ENCODE measurements at regions not wholly inside any gene's neighbourhood (a gene's known extent, or its start where the extent isn't known, plus 50 kb on each side); places are given as distances from the start of the nearest gene placed in this dataset.

DNA sequence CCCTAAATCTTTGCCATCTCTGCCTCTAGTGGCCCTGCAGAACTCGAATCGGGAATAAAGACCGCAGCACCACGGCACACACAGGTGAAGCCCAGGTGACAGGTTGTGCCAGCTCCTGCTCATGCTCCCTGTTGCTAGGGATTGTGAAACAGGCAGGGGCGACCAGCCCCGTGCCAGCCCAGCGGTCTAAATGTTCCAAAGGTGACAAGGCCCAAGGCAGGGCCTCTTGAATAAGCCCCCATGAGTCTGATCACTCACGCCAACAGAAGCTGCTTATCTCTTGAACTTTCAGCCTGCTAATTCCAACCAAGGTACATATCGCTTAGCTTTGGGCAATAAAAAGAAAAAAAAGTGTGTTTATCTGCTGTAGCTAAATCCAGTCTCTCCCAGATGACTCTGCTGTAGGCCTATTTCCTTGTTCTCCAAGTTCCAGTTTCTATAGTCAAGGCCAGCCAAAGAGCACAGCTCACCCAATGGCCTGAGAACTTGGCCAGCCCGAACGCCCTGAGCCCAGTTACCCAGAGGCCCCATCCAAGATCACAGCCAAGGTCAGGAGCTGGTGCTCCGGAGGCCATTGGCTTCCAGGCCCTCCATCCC lies 191.1 kb upstream of the GPR12 start:
- Histone ChIP-seq H3K27ac (ENCODE audit: low read length) (no peak overlapping the region), H3K36me3 (ENCODE audit: control insufficient read depth, insufficient read depth, low read length) (no peaks in the 10 kb centered on the region), H3K4me1 (ENCODE audit: control insufficient read depth, insufficient read depth, low read length) (no peaks in the 10 kb centered on the region), H3K9me3 (replicated peaks; ENCODE audit: control insufficient read depth, low read depth, low read length) (no peaks in the 10 kb centered on the region), H3K27me3 (ENCODE audit: control insufficient read depth, insufficient read depth, low read length) (peaks cover 32% of the 10 kb centered on the region), H3K4me3 (ENCODE audit: low read length) (no peak overlapping the region)
- 65% methylated on average over 6 of the region's 12 CpGs for WGBS (ENCODE audit: insufficient coverage)
- DNase-seq: no peak

DNA sequence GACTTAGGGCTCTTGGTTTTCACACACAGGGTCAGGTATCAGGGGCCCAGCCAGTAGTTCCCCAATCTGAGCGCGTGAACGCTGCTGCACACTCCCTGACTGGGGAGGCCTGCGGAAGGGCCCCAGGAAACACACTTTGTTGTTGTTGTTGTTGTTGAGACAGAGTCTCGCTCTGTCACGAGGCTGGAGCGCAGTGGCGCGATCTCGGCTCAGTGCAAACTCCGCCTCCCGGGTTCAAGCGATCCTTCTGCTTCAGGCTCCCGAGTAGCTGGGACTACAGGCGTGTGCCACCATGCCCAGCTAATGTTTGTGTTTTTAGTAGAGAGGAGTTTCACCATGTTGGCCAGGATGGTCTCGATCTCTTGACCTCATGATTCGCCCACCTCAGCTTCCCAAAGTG lies 190.4 kb upstream of the GPR12 start:
- no peaks in the 10 kb centered on the region for H3K9me3 ChIP-seq (replicated peaks; ENCODE audit: control insufficient read depth, low read depth, low read length)
- no peak for DNase-seq
- 46% methylated on average over 11 of the region's 17 CpGs for WGBS (ENCODE audit: insufficient coverage)
- no peak overlapping the region for H3K4me3 ChIP-seq (ENCODE audit: low read length)
- no peaks in the 10 kb centered on the region for H3K36me3 ChIP-seq (ENCODE audit: control insufficient read depth, insufficient read depth, low read length)
- peaks cover 29% of the 10 kb centered on the region for H3K27me3 ChIP-seq (ENCODE audit: control insufficient read depth, insufficient read depth, low read length)
- H3K4me1 ChIP-seq (ENCODE audit: control insufficient read depth, insufficient read depth, low read length): no peaks in the 10 kb centered on the region
- no peak overlapping the region for H3K27ac ChIP-seq (ENCODE audit: low read length)

DNA sequence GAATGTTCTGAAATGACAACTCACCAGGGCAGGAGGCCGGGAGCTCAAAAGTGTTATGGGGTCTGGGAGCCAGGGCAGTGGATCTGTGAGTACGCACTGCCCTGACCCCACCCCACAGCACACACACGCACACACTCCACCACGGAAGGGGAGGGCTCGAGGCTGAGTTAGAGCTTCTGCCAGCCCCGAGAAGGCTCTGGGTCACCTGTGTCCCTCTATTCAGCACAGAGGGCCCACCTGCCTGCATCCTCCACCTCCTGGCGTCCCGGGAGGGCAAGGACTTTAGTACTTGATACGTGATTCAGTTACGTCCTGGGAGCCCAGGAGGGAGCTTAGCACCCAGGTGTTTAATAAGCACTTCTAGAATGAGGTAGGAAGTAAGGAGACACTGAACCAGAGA lies 190.0 kb upstream of the GPR12 start:
- Histone ChIP-seq H3K27me3 (ENCODE audit: control insufficient read depth, insufficient read depth, low read length) (peaks cover 29% of the 10 kb centered on the region), H3K36me3 (ENCODE audit: control insufficient read depth, insufficient read depth, low read length) (no peaks in the 10 kb centered on the region), H3K27ac (ENCODE audit: low read length) (no peak overlapping the region), H3K4me3 (ENCODE audit: low read length) (no peak overlapping the region), H3K4me1 (ENCODE audit: control insufficient read depth, insufficient read depth, low read length) (no peaks in the 10 kb centered on the region), H3K9me3 (replicated peaks; ENCODE audit: control insufficient read depth, low read depth, low read length) (no peaks in the 10 kb centered on the region)
- 20% methylated on average over 6 of the region's 10 CpGs for WGBS (ENCODE audit: insufficient coverage)
- no peak for DNase-seq

DNA sequence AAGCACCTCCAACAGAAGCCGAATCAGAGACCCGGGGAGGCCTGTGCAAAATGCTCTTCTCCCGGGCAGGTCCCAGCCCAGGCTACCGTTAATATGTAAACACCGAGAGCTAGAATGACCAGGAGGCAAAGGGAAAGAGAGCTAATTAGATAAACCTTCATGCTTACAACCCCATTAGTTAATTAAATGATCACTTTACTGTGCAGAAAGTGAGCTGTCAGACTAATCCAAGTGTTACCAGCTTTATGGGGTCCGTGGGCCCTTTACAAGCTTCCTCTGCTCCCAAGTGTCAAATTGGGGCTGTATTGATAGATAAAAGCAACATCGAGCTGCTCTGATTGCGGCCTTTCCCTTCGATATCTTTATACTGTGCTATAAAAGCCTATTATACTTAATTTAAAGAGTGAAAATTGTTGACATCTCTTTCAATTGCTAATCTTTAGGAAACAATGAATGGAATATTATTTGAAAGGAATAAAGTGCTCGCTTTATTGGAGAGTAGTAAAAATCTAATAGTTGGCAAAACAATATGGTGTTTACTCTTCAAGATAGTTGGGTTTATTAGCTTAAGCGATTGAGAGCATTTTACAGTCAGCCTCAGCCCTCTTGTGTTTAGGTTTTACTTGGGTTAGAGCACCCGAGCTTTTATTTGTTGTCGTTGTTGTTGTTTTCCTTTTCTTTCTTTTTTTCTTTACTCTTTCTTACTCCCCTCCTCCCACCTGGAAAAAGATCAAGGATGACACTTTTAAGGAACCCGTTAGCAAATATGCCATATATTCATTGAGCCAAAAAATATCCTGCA lies 189.3 kb upstream of the GPR12 start:
- H3K27ac ChIP-seq (ENCODE audit: low read length): no peak overlapping the region
- H3K36me3 ChIP-seq (ENCODE audit: control insufficient read depth, insufficient read depth, low read length): no peaks in the 10 kb centered on the region
- no peaks in the 10 kb centered on the region for H3K9me3 ChIP-seq (replicated peaks; ENCODE audit: control insufficient read depth, low read depth, low read length)
- 22% methylated on average over 3 of the region's 14 CpGs for WGBS (ENCODE audit: insufficient coverage)
- H3K4me1 ChIP-seq (ENCODE audit: control insufficient read depth, insufficient read depth, low read length): no peaks in the 10 kb centered on the region
- no peak for DNase-seq
- H3K27me3 ChIP-seq (ENCODE audit: control insufficient read depth, insufficient read depth, low read length): peaks cover 23% of the 10 kb centered on the region
- H3K4me3 ChIP-seq (ENCODE audit: low read length): no peak overlapping the region

DNA sequence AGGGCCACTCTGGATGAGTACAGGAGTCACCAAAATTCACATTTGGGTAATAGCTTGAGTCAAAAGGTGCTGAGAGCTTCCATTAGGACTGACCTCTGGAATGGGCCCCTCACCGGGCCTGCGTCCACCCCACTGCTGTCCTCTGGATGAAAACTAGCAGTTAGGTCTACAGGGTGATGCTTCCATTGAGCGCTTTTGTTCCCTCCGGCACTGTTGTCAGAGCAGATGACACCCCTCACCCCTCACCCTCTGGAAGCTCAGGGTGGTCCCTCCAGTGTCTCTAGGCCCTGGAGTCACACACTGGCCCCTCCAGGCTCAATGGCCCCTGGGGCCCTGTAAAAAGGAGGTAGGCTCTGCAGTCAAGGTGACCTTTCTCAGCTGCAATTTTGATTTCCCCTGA lies 187.8 kb upstream of the GPR12 start:
- Histone ChIP-seq H3K27ac (ENCODE audit: low read length) (no peak overlapping the region), H3K4me1 (ENCODE audit: control insufficient read depth, insufficient read depth, low read length) (no peaks in the 10 kb centered on the region), H3K4me3 (ENCODE audit: low read length) (no peak overlapping the region), H3K27me3 (ENCODE audit: control insufficient read depth, insufficient read depth, low read length) (peaks cover 21% of the 10 kb centered on the region), H3K36me3 (ENCODE audit: control insufficient read depth, insufficient read depth, low read length) (no peaks in the 10 kb centered on the region), H3K9me3 (replicated peaks; ENCODE audit: control insufficient read depth, low read depth, low read length) (no peaks in the 10 kb centered on the region)
- no peak for DNase-seq
- WGBS (ENCODE audit: insufficient coverage): no CpG with 5 or more reads among the region's 4 CpGs

DNA sequence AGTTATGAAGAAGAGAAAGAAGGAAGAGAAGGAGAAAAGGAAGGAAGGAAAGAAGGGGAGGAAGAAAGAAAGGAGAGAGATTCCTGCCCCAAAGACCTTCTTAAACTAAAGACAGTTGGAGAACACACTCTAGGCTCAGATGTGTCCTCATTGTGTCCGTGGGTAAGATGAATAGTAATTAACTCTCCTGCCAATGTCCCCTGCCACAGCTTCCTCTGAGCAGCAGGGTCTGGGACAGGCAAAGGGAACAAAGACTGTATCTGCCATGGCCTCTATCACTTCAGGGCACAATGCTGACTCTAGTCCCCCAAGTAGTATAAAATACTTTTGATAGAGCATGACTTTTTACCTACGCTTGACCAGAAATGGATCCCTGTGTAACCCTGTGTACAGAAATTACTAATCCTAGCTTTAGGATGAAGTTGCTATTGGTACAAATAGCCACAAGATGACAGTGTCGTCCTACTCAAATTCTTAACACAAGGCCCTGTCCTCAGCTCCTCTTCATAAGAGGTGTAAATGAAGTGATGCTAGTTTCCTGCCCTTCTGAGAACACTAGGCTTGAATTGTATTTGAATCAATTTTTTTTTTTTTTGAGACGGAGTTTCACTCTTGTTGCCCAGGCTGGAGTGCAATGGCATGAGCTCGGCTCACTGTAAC lies 186.2 kb upstream of the GPR12 start:
- peak; percentile 61 for DNase-seq
- Histone ChIP-seq H3K36me3 (ENCODE audit: control insufficient read depth, insufficient read depth, low read length) (no peaks in the 10 kb centered on the region), H3K4me3 (ENCODE audit: low read length) (no peak overlapping the region), H3K27me3 (ENCODE audit: control insufficient read depth, insufficient read depth, low read length) (peaks cover 14% of the 10 kb centered on the region), H3K4me1 (ENCODE audit: control insufficient read depth, insufficient read depth, low read length) (no peaks in the 10 kb centered on the region), H3K27ac (ENCODE audit: low read length) (no peak overlapping the region), H3K9me3 (replicated peaks; ENCODE audit: control insufficient read depth, low read depth, low read length) (no peaks in the 10 kb centered on the region)
- WGBS (ENCODE audit: insufficient coverage): no CpG with 5 or more reads among the region's 5 CpGs

DNA sequence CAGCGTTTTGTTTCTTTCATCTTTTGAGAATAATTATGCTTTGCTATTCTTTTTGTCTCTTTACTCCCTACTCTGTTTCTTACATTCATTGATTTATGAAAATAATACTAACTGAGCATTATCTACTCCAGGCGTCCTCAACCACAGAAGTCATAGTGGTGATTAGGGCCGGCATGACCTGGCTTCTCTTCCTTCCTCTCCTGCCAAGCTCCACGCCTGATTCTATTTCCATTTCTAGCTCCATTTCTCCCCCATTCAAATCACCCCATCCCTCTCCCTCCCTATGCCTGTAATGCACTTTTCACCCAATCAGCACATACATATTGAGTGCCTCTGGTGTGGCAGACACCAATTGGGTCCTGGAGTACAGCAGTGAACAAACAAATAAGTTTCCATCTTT lies 183.2 kb upstream of the GPR12 start:
- no peak overlapping the region for H3K27ac ChIP-seq (ENCODE audit: low read length)
- no peaks in the 10 kb centered on the region for H3K36me3 ChIP-seq (ENCODE audit: control insufficient read depth, insufficient read depth, low read length)
- peaks cover 4% of the 10 kb centered on the region for H3K27me3 ChIP-seq (ENCODE audit: control insufficient read depth, insufficient read depth, low read length)
- no peaks in the 10 kb centered on the region for H3K4me1 ChIP-seq (ENCODE audit: control insufficient read depth, insufficient read depth, low read length)
- 61% methylated on average over 3 of the region's 4 CpGs for WGBS (ENCODE audit: insufficient coverage)
- H3K4me3 ChIP-seq (ENCODE audit: low read length): no peak overlapping the region
- no peak for DNase-seq
- H3K9me3 ChIP-seq (replicated peaks; ENCODE audit: control insufficient read depth, low read depth, low read length): no peaks in the 10 kb centered on the region

DNA sequence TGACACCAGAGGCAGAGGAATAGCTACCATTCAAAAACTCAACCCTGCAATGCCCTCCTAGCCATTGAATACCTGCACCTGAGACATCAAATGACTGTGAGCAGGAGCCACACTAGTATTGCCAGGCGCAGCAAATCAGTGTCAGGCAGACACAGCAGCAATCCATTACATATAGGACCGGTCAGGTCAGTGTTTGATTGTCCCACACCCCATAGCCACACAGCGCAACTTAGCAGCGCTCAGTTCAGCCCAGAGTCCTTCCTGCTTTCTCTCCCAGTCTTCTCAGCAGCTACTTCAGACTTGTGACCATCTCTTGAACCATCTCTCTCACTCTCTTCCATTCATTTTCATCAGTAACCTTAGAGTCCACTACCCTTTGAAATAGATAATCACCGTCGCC lies 181.6 kb upstream of the GPR12 start:
- Histone ChIP-seq H3K9me3 (replicated peaks; ENCODE audit: control insufficient read depth, low read depth, low read length) (no peaks in the 10 kb centered on the region), H3K4me1 (ENCODE audit: control insufficient read depth, insufficient read depth, low read length) (no peaks in the 10 kb centered on the region), H3K4me3 (ENCODE audit: low read length) (no peak overlapping the region), H3K36me3 (ENCODE audit: control insufficient read depth, insufficient read depth, low read length) (no peaks in the 10 kb centered on the region), H3K27me3 (ENCODE audit: control insufficient read depth, insufficient read depth, low read length) (no peaks in the 10 kb centered on the region), H3K27ac (ENCODE audit: low read length) (no peak overlapping the region)
- DNase-seq: no peak
- WGBS (ENCODE audit: insufficient coverage): 83% methylated on average over 6 of the region's 6 CpGs

DNA sequence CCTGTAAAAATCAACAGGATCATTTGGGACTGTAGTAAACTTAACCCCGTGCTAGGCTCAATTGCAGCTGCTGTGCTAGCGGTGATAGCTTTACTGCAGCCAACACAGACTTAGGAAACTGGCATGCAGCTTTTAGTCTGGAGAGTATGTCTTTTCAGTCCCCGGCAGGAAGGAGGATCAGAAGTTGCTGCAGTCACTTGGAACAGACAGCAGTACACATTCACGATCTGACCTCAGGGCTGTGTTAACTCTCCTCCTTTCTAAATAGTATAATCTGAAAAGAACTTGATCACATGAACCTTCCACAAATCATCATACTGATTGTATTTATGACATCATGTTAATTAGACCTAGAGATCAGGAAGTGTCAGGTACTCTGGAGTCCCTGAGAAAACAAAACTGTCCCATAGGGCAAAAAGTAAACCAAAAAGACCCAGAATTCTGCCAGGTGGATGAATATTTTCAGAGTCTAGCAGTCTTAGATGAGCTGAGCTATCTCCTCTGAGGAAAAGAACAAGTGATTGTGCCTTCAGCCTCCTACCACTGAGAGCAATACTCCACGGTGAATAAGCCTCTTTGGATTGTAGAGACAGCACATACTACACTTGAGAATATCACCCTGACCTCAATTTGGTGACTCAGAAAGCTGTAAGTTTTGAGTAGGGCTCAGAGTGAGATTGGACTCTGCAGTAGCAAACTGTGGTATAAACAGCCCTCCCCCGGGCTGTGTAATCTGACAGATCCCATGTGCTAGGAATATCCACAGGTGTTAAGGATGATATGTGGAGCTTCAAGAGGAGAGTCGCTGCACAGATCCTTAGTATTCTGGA lies 181.0 kb upstream of the GPR12 start:
- WGBS (ENCODE audit: insufficient coverage): 27% methylated on average over 3 of the region's 7 CpGs
- DNase-seq: no peak
- no peaks in the 10 kb centered on the region for H3K27me3 ChIP-seq (ENCODE audit: control insufficient read depth, insufficient read depth, low read length)

DNA sequence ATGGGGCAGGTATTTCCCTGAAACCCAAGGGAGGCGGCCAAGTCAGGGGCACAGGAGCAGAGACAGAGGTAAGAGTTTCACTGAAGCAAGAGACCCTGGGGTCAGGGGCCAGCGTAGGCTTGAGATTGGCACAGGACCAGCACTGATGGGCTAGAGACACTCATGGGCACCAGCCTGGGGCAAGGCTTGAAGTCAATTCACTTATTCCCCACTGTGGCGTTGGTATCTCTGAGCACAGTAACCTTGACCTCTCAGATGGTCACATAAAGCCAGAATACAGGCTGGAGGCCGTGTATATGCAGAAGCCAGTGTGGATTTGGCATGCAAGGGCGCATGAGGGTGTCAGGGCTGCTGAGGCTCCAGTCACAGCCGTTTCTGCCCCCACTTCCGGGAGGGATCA lies 173.5 kb upstream of the GPR12 start:
- no peak for DNase-seq
- Histone ChIP-seq H3K9me3 (replicated peaks; ENCODE audit: control insufficient read depth, low read depth, low read length) (no peaks in the 10 kb centered on the region), H3K36me3 (ENCODE audit: control insufficient read depth, insufficient read depth, low read length) (no peaks in the 10 kb centered on the region), H3K4me3 (ENCODE audit: low read length) (no peak overlapping the region), H3K27ac (ENCODE audit: low read length) (no peak overlapping the region), H3K27me3 (ENCODE audit: control insufficient read depth, insufficient read depth, low read length) (no peaks in the 10 kb centered on the region), H3K4me1 (ENCODE audit: control insufficient read depth, insufficient read depth, low read length) (no peaks in the 10 kb centered on the region)
- 75% methylated on average over 5 of the region's 7 CpGs for WGBS (ENCODE audit: insufficient coverage)

More for the DNA sequence above, 181.0 kb upstream of the GPR12 start:
- H3K36me3 ChIP-seq (ENCODE audit: control insufficient read depth, insufficient read depth, low read length): no peaks in the 10 kb centered on the region
- no peak overlapping the region for H3K27ac ChIP-seq (ENCODE audit: low read length)
- H3K9me3 ChIP-seq (replicated peaks; ENCODE audit: control insufficient read depth, low read depth, low read length): no peaks in the 10 kb centered on the region
- no peak overlapping the region for H3K4me3 ChIP-seq (ENCODE audit: low read length)
- H3K4me1 ChIP-seq (ENCODE audit: control insufficient read depth, insufficient read depth, low read length): no peaks in the 10 kb centered on the region

Data from muscle of leg (tissue), 3 donors.